DND-41 (cell line): ENCODE measurements at regions not wholly inside any gene's neighbourhood (a gene's known extent, or its start where the extent isn't known, plus 50 kb on each side); places are given as distances from the start of the nearest gene placed in this dataset.

Experiments
- EZH2 ChIP-seq: IDR thresholded peaks from 3 replicates; pipeline ENCODE4 v1.6.1; 2012; ENCODE audit warnings: borderline replicate concordance, low read depth, mild to moderate bottlenecking, moderate library complexity, low read length, inconsistent platforms; ENCODE audit not compliant: severe bottlenecking
- TF ChIP-seq, protein P1 (sequence below): IDR thresholded peaks from 2 replicates; pipeline ENCODE4 v1.5.1; 2012; ENCODE audit warnings: borderline replicate concordance, low read length, moderate library complexity, mild to moderate bottlenecking; ENCODE audit not compliant: poor library complexity, severe bottlenecking; ENCODE audit errors: extremely low read depth

DNA sequence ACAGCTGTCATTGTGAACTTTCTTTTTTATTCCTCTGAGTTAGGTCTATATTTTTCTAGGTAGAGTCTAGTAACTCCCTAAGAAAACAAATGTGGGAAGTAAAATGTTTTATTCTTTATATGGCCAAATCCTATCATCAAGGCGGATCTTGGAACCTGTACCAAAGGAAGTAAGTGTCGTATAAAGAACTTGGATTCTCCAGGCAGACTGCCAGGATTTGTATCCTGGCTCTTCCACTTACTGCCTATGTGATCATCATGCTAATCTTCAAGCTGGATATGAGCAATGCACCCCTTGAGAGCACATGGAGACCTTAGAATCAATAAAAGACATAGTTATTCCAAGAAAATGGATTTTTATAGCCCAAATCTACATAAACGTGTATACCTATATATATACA, 286.5 kb downstream of the PCDH17 start:
- TF ChIP-seq, protein P1, sequence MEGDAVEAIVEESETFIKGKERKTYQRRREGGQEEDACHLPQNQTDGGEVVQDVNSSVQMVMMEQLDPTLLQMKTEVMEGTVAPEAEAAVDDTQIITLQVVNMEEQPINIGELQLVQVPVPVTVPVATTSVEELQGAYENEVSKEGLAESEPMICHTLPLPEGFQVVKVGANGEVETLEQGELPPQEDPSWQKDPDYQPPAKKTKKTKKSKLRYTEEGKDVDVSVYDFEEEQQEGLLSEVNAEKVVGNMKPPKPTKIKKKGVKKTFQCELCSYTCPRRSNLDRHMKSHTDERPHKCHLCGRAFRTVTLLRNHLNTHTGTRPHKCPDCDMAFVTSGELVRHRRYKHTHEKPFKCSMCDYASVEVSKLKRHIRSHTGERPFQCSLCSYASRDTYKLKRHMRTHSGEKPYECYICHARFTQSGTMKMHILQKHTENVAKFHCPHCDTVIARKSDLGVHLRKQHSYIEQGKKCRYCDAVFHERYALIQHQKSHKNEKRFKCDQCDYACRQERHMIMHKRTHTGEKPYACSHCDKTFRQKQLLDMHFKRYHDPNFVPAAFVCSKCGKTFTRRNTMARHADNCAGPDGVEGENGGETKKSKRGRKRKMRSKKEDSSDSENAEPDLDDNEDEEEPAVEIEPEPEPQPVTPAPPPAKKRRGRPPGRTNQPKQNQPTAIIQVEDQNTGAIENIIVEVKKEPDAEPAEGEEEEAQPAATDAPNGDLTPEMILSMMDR, result no peak
- no peak for TF ChIP-seq EZH2
